Middle frontal gyrus (tissue), 1 donor: ENCODE measurements at regions not wholly inside any gene's neighbourhood (a gene's known extent, or its start where the extent isn't known, plus 50 kb on each side); places are given as distances from the start of the nearest gene placed in this dataset.
"Not testable (repeated sequence)": the region's sequence is repeated elsewhere in the genome, so short reads cannot be mapped to it uniquely, and the experiment has no call there.

Experiments used
- DNase-seq: peaks from one replicate; pipeline ENCODE4 v3.0.0-alpha.2; 2015; ENCODE audit warnings: low spot score; ENCODE audit errors: extremely low spot score

DNA sequence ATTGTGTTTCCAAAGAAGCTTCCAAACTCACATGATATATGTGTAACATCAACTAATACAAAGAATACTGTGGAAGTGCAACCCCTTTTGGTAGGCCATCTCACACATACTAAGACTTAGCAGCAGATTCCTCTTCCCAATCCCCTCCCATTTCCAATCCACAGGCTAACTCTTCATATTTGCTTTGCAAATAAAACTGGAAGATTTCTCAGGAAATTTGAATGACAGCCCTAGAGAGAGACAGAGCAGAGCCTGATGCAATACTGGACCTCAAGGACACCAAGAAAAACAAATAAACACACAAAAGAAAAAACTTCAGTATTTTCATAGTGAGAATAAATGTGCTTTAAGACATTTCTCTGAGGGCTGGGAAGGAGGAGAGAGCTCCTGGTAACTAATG lies 190.2 kb upstream of the BRINP3 start:
- DNase-seq: no peak

DNA sequence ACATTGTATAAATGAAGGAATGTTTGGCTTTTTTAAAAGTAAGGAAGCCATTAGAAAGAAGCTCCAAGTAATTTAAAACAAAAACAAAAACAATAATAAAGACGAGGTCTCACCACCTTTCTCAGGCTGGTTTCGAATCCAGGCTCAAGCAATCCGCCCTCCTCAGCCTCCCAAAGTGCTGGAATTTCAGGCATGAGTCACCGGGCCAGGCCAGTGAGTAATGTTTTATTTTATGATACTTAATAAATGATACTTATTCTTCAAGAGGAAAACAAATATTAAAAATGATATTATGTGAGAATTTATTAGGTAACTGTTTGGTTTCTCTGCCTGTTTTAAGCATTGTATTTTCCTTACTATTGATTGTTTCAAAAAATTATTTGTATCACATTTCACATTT lies 201.4 kb upstream of the BRINP3 start:
- DNase-seq: no peak

DNA sequence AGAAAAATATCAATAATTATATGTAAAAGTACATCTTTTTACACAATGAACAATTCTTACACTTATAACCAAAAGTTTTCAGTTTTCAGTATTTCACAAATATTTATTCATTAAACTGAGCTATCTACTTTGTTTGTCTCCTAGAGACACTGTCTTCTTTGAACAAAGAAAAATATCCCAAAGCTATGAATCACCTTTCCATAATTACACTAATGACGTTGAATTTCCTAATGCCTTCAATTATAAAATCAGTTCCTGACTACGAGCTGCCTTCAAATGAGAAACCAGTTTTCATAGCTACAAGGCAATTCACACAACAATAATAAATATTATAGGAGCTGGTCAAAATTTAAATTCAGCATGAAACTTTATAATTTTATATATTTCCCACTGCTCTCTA lies 201.8 kb upstream of the BRINP3 start:
- DNase-seq: no peak

DNA sequence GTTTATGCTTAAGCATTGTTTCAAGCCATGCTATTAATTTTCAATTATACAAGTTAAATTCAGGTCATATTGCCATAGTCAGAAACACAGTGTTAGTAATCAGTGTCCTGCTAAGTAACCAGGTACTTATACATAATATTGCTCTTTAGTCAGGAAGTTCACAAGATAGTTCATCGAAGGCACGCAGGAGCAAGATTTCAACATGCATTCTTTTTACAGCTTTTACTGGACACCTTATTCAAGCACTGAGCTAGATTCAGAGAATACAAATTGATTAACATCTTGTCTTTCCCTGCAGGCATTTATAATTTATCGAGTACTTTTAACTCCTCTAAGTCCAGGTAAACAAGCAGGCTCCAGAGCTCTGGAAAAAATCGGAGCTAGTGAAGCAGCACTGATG lies 202.3 kb upstream of the BRINP3 start:
- no peak for DNase-seq

GRCh38 chr1:190685676-190686075 lies 208.0 kb upstream of the BRINP3 start:
- no peak for DNase-seq

- no peak for DNase-seq
Measured at GRCh38 chr1:190688096-190688495, 210.4 kb upstream of the BRINP3 start.

DNA sequence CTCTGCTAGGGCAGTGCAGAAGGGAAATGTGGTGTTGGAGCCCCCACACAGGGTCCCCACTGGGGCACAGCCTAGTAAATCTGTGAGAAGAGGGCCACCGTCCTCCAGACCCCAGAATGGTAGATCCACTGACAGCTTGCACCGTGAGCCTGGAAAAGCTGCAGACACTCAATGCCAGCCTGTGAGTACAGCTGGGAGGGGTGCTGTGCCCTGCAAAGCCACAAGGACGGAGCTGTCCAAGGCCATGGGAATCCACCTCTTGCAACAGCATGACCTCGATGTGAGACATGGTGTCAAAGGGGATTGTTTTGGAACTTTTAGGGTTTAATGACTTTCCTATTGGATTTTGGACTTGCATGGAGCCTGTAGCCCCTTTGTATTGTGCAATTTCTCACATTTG lies 220.8 kb upstream of the BRINP3 start:
- DNase-seq: not testable (repeated sequence)

- no peak for DNase-seq
Measured at GRCh38 chr1:190699165-190699564, 221.5 kb upstream of the BRINP3 start.

- no peak for DNase-seq
Measured at GRCh38 chr1:190708418-190709057, 230.9 kb upstream of the BRINP3 start.

- DNase-seq: no peak
Measured at GRCh38 chr1:190711069-190711468, 233.4 kb upstream of the BRINP3 start.

- no peak for DNase-seq
Measured at GRCh38 chr1:190717055-190717454, 239.4 kb upstream of the BRINP3 start.

DNA sequence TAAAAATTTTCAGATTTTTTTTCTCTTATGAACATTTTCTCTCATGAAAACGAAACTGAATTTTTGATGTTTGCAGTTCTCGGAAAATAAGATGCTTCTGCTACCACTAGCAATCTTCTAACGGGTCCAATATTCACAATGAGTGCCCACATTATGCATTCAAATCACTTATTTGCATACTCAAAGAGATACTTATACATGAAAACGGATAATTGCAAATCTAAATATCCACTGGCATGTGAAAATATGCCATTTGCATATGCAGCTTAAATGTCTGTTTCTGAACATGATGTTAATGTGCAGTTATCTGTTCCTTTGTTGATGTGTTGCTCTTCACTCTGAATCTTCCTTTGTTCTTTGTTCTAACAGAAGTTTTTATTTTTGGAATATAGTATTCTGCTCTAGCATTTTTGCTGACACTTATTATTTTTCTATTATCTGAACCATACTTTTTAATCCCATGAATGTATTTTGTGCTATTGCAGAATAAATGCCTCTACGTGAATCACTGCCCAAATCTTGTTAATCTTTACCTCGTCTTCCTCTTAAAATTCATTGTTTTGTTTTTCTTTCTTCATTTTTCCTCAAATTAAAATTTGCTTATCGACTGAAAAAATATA lies 259.4 kb upstream of the BRINP3 start:
- no peak for DNase-seq

GRCh38 chr1:190738317-190738716 lies 260.7 kb upstream of the BRINP3 start:
- DNase-seq: no peak

- DNase-seq: no peak
Measured at GRCh38 chr1:190739926-190740325, 262.3 kb upstream of the BRINP3 start.

DNA sequence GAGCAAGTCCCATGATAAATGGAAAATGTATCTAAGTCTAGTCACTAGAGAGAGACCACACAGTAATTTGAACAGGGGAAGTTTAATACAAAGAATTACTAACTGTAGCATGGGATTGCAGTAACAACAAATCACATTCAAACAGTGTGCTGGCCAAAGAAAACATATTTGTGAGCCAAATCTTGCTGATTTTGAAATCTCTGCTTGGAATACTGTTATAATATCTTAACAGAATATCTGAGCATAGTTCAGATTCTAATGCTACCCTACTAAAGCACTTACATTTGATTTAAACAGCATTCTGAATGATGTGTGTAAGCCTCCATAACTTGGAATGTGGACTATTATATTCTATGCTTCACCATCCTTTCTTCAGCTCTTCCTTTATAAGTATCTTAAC lies 270.0 kb upstream of the BRINP3 start:
- DNase-seq: no peak

- DNase-seq: no peak
Measured at GRCh38 chr1:190752131-190752530, 274.5 kb upstream of the BRINP3 start.

DNA sequence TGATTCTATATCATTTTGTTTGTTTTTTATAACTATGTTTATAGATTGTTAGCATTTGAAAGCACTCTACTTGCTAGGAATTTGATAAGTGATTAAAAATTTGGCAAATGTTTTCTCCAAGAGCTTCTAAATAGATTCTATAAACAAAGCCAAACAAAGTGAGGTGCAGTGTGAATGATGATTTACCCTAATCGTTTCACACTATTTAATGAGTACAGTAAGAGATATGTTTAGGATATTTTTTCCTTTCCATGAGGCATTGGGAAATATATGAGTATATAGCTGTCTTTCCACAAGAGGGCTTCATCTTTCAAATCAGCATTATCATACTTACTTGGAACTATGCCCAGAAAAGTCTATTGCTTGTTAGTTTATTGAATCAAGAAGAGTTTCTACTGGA lies 277.0 kb upstream of the BRINP3 start:
- no peak for DNase-seq

GRCh38 chr1:190759807-190760206 lies 282.1 kb upstream of the BRINP3 start:
- no peak for DNase-seq

DNA sequence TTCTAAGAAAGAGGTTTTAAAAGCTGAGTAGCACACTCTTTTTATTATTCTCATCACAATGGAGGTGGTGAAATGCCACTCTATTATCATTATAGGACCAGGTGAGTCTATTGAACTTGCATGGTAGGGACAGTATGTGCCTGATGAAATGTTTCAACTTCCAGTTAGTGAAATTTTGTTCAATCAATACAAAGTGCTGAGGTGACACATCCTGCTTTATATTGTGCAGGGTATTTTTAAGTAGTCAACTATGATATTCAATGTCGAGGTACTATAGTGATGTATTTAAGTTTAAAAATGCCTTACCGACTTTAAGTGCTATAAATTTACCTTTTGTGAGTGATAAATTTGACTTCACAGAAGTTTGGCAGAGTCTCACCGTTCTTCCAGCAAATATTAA lies 284.7 kb upstream of the BRINP3 start:
- DNase-seq: no peak

DNA sequence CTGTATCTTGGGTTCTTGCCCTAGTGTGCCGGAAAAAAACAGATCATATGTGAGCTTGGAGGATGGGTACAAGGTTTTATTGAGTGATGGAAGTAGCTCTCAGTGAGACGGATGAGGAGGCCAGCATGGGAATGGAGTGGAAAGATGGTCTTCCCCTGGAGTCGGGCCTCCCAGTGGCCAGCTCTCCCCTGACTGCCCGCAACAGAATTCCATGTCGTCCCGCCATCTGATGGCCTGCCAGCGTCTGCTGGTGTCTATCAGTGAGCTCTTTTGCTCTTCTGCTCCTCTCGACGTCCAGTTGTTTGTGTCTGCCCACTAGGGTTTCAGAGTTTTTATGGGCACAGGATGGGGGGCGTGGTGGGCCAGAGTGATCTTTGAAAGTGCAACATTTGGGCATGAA lies 315.2 kb upstream of the BRINP3 start:
- DNase-seq: no peak

DNA sequence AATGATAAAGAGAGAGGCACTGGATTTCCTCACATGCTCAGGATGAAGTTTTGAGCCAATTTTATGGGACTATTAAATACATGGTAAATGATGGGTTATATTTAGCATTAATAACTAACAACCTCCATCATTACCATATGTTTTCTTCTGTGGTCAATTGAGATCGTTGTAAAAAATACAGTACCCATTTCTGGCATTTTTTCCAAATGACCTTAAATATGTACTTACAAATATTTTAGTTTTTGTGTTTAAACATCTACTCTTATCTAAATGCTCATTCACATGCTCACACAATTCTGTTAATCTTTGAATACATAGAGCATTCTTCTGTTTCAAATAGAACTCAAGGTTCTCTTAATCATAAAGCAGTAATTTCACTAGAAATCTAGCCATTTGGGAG lies 330.0 kb upstream of the BRINP3 start:
- no peak for DNase-seq

DNA sequence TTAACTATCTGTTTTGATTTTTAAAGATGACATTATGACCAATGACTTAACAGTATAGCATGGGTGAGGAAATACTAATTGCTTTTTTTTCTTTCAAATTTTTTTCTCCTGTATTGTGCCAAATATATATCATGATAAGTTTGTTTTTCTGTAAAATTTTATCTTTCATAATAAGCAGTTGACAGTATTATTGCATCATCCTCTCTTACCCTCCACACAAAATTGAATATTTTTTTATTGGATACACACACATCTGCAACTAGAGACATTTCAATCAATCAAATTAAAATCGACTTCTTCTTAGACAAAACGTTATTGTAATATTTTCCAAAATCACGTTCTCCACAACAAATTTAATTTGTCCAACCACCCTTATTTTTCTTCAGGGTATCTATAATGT lies 330.4 kb upstream of the BRINP3 start:
- DNase-seq: no peak

DNA sequence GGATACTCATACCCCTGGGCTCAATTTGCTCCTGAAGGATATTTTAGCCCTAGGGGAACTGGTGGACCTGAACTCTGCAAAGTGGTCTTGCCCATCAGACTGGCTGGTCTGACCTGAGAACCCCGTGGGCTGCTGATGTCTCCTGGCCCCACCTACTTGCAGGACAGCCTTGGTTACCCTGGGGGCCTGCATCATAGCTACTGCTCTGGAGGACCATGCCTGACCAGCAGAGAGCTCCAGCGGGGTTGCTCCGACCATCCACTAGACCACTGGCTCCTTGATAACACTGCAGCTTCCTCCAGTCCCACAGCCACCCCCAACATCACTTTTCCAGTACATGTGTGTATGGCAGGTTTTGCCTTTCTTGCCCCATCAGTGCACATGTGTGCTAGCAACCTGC lies 331.6 kb upstream of the BRINP3 start:
- DNase-seq: no peak

- no peak for DNase-seq
Measured at GRCh38 chr1:190812996-190813395, 335.3 kb upstream of the BRINP3 start.
